Gastrocnemius medialis (tissue), 4 donors: ENCODE measurements at regions not wholly inside any gene's neighbourhood (a gene's known extent, or its start where the extent isn't known, plus 50 kb on each side); places are given as distances from the start of the nearest gene placed in this dataset.

ENCODE experiments used
- ATAC-seq, 2 donors: fragments of 150-250 bp; one replicate each; pipeline ENCODE4 v1.9.1; 2016
- DNase-seq, 2 donors: peaks; one replicate each; pipeline ENCODE4 v3.0.0-alpha.2; 2019
- H3K27ac ChIP-seq, 4 donors: fragments of 200-600 bp; sonication (generic); 1 replicate in 1 of 4; 2 replicates in 3 of 4; pipeline ENCODE4 v1.5.1; 2016 to 2018; ENCODE audit warnings: mild to moderate bottlenecking in 2 of 4, moderate library complexity in 1 of 4
- H3K27me3 ChIP-seq, 3 donors: fragments of 200-600 bp; sonication (generic) in 2 of 3; 1 replicate in 1 of 3; 2 replicates in 2 of 3; pipeline versions ENCODE4 v1.5.1 to v1.6.0; 2016 to 2019; ENCODE audit warnings: mild to moderate bottlenecking in 1 of 3, moderate library complexity in 1 of 3
- H3K36me3 ChIP-seq, 2 donors: fragments of 200-600 bp; sonication (generic) in 1 of 2; one replicate each; pipeline ENCODE4 v1.5.1; 2017 to 2018
- H3K4me1 ChIP-seq, 2 donors: fragments of 200-600 bp; sonication (generic) in 1 of 2; one replicate each; pipeline ENCODE4 v1.5.1; 2016 to 2017; ENCODE audit warnings: mild to moderate bottlenecking in 2 of 2
- H3K4me3 ChIP-seq, 4 donors: fragments of 200-600 bp; sonication (generic) in 3 of 4; 1 replicate in 1 of 4; 2 replicates in 3 of 4; pipeline ENCODE4 v1.5.1; 2016 to 2019; ENCODE audit warnings: mild to moderate bottlenecking in 2 of 4
- H3K9me3 ChIP-seq, 3 donors: fragments of 200-600 bp; sonication (generic) in 2 of 3; 1 replicate in 1 of 3; 2 replicates in 2 of 3; pipeline ENCODE4 v1.5.1; 2016 to 2019
- POLR2A ChIP-seq, 2 donors: fragments of 450-650 bp; IDR thresholded peaks; one replicate each; pipeline ENCODE4 v1.6.1; 2017; ENCODE audit warnings: antibody characterized with exemption in 2 of 2, mild to moderate bottlenecking in 2 of 2, moderate library complexity in 2 of 2
- in situ Hi-C, 4 donors: fragments of 200-750 bp; cut with MboI; loops; one replicate each; pipeline versions ENCODE4 v1.15.0 to v1.8.0; 2017; ENCODE audit warnings: low sequenced_read_pairs in 4 of 4
- intact Hi-C: fragments of 100-400 bp; cut with DNase I; formaldehyde crosslinking; loops from one replicate; pipeline ENCODE4 v1.15.1; 2023; ENCODE audit warnings: low total_unique reads
- TF ChIP-seq, protein P1 (sequence below), 5 experiments: fragments of 450-650 bp in 3 of 5; fragments of 200-600 bp in 2 of 5; sonication (generic) in 2 of 5; IDR thresholded peaks in 4 of 5; conservative IDR thresholded peaks in 1 of 5; 1 replicate in 4 of 5; 2 replicates in 1 of 5; pipeline ENCODE4 v1.5.1; 2016 to 2019; ENCODE audit warnings: antibody characterized with exemption in 5 of 5, mild to moderate bottlenecking in 3 of 5, moderate library complexity in 3 of 5

GRCh38 chr6:156613996-156614395, 163.2 kb upstream of the ARID1B start:
- intact Hi-C loops (no loop called here), in situ Hi-C loops (no loop called here)
- Histone ChIP-seq H3K4me3 (no peak overlapping the region), H3K36me3 (no peaks in the 10 kb centered on the region), H3K27me3 (no peaks in the 10 kb centered on the region), H3K27ac (no peak overlapping the region), H3K4me1 (no peaks in the 10 kb centered on the region), H3K9me3 (peaks cover 0 to 13% (median 0%) of the 10 kb centered on the region in 3 donors)
- TF ChIP-seq POLR2A (IDR thresholded peaks at IDR 0.05) = no peak
- TF ChIP-seq, protein P1, sequence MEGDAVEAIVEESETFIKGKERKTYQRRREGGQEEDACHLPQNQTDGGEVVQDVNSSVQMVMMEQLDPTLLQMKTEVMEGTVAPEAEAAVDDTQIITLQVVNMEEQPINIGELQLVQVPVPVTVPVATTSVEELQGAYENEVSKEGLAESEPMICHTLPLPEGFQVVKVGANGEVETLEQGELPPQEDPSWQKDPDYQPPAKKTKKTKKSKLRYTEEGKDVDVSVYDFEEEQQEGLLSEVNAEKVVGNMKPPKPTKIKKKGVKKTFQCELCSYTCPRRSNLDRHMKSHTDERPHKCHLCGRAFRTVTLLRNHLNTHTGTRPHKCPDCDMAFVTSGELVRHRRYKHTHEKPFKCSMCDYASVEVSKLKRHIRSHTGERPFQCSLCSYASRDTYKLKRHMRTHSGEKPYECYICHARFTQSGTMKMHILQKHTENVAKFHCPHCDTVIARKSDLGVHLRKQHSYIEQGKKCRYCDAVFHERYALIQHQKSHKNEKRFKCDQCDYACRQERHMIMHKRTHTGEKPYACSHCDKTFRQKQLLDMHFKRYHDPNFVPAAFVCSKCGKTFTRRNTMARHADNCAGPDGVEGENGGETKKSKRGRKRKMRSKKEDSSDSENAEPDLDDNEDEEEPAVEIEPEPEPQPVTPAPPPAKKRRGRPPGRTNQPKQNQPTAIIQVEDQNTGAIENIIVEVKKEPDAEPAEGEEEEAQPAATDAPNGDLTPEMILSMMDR (IDR thresholded peaks at IDR 0.05 in 4 of 5, conservative IDR thresholded peaks at IDR 0.05 in 1 of 5) = no peak
- DNase-seq (no peak), ATAC-seq (no peak)

GRCh38 chr6:156612361-156612760, 164.8 kb upstream of the ARID1B start:
- peaks cover 0 to 13% (median 0%) of the 10 kb centered on the region in 3 donors for H3K9me3 ChIP-seq
- ATAC-seq = no peak
- H3K36me3 ChIP-seq = no peaks in the 10 kb centered on the region
- no peaks in the 10 kb centered on the region for H3K27me3 ChIP-seq
- no peak overlapping the region for H3K4me3 ChIP-seq
- H3K4me1 ChIP-seq = no peaks in the 10 kb centered on the region
- DNase-seq = no peak
- no peak overlapping the region for H3K27ac ChIP-seq
- TF ChIP-seq, protein P1 (IDR thresholded peaks at IDR 0.05 in 4 of 5, conservative IDR thresholded peaks at IDR 0.05 in 1 of 5) = no peak
- no peak for TF ChIP-seq POLR2A (IDR thresholded peaks at IDR 0.05)
- in situ Hi-C loops (no loop called here), intact Hi-C loops (no loop called here)

- TF ChIP-seq, protein P1 (IDR thresholded peaks at IDR 0.05 in 4 of 5, conservative IDR thresholded peaks at IDR 0.05 in 1 of 5) = no peak
- no peak for TF ChIP-seq POLR2A (IDR thresholded peaks at IDR 0.05)
- ATAC-seq = no peak
Observed at GRCh38 chr6:156602066-156602385, 175.2 kb upstream of the ARID1B start.

GRCh38 chr6:156601152-156602065, 175.8 kb upstream of the ARID1B start:
- Histone ChIP-seq H3K4me3 (no peak overlapping the region), H3K36me3 (no peaks in the 10 kb centered on the region), H3K9me3 (no peaks in the 10 kb centered on the region), H3K27ac (peak overlapping the region; percentile 48 to 70 (median 60)), H3K4me1 (peaks cover 0 to 14% of the 10 kb centered on the region in 2 donors), H3K27me3 (no peaks in the 10 kb centered on the region)
- ATAC-seq = no peak
- in situ Hi-C loops = no loop called here
- intact Hi-C loops = no loop called here
- TF ChIP-seq POLR2A (IDR thresholded peaks at IDR 0.05) = no peak
- TF ChIP-seq, protein P1 (IDR thresholded peaks at IDR 0.05 in 4 of 5, conservative IDR thresholded peaks at IDR 0.05 in 1 of 5) = no peak
- DNase-seq = no peak

More at GRCh38 chr6:156602066-156602385, 175.2 kb upstream of the ARID1B start:
- Histone ChIP-seq H3K9me3 (no peaks in the 10 kb centered on the region), H3K36me3 (no peaks in the 10 kb centered on the region), H3K4me1 (peaks cover 0 to 14% of the 10 kb centered on the region in 2 donors), H3K4me3 (no peak overlapping the region), H3K27me3 (no peaks in the 10 kb centered on the region), H3K27ac (no peak overlapping the region)
- in situ Hi-C loops = no loop called here
- no peak for DNase-seq
- intact Hi-C loops = no loop called here
